Esophagus muscularis mucosa (tissue), 4 donors: ENCODE measurements at regions not wholly inside any gene's neighbourhood (a gene's known extent, or its start where the extent isn't known, plus 50 kb on each side); places are given as distances from the start of the nearest gene placed in this dataset.

Source experiments
- EP300 ChIP-seq: sonication (generic); formaldehyde crosslinking; IDR thresholded peaks from one replicate; pipeline ENCODE4 v1.6.1; 2017; ENCODE audit warnings: antibody characterized with exemption
- POLR2A ChIP-seq: fragments of 450-650 bp; IDR thresholded peaks from one replicate; pipeline ENCODE4 v1.6.1; 2017; ENCODE audit warnings: antibody characterized with exemption, moderate library complexity, mild to moderate bottlenecking, low read depth
- POLR2AphosphoS5 ChIP-seq, 2 donors: sonication (generic); formaldehyde crosslinking; IDR thresholded peaks; one replicate each; pipeline ENCODE4 v1.6.1; 2017; ENCODE audit warnings: antibody characterized with exemption in 2 of 2
- TF ChIP-seq, protein P1 (sequence below), 3 experiments: fragments of 200-600 bp in 2 of 3; fragments of 450-650 bp in 1 of 3; sonication (generic) in 2 of 3; IDR thresholded peaks; one replicate each; pipeline ENCODE4 v1.5.1; 2017 to 2019; ENCODE audit warnings: antibody characterized with exemption in 3 of 3, mild to moderate bottlenecking in 2 of 3, moderate library complexity in 1 of 3

DNA sequence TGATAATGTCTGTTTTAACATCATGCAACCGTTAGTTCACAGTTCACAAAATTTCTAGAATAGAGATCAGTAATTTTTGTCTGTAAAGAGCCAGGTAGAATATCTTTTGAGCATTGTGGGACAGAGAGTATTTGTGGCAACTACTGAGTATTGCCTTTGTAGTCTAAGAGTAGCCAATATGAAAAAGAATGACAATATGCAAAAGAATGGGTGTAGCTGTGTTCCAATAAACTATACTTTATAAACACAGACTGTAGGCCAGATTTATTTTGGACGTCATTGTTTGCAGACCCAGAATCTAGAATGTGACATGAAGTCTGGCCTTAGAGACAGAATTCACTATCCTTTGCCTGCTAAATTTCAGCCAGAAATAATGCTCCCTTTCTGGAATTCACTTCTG is 694.1 kb upstream of the MMS22L start:
- TF ChIP-seq, protein P1, sequence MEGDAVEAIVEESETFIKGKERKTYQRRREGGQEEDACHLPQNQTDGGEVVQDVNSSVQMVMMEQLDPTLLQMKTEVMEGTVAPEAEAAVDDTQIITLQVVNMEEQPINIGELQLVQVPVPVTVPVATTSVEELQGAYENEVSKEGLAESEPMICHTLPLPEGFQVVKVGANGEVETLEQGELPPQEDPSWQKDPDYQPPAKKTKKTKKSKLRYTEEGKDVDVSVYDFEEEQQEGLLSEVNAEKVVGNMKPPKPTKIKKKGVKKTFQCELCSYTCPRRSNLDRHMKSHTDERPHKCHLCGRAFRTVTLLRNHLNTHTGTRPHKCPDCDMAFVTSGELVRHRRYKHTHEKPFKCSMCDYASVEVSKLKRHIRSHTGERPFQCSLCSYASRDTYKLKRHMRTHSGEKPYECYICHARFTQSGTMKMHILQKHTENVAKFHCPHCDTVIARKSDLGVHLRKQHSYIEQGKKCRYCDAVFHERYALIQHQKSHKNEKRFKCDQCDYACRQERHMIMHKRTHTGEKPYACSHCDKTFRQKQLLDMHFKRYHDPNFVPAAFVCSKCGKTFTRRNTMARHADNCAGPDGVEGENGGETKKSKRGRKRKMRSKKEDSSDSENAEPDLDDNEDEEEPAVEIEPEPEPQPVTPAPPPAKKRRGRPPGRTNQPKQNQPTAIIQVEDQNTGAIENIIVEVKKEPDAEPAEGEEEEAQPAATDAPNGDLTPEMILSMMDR (IDR thresholded peaks at IDR 0.05), result no peak
- TF ChIP-seq POLR2A (no peak), POLR2AphosphoS5 (IDR thresholded peaks at IDR 0.05) (no peak), EP300 (no peak)
